ENCODE measurements at regions not wholly inside any gene's neighbourhood (a gene's known extent, or its start where the extent isn't known, plus 50 kb on each side); places are given as distances from the start of the nearest gene placed in this dataset.

GRCh38 chr4:165563851-165564250 lies 185.0 kb downstream of the CPE start:
- Histone ChIP-seq H3K27me3 (ENCODE audit: insufficient read depth, low read length) (no peaks in the 10 kb centered on the region), H2BK5ac (ENCODE audit: insufficient read length, low read length) (no peak overlapping the region), H3K23ac (ENCODE audit: insufficient read length, low read depth, low read length) (no peak overlapping the region), H3K56ac (ENCODE audit: insufficient read length, low read depth, low read length) (no peak overlapping the region), H3K4me2 (ENCODE audit: insufficient read depth, insufficient read length, low read length) (no peak overlapping the region), H3T11ph (ENCODE audit: low read length) (no peak overlapping the region), H2AFZ (ENCODE audit: low read length) (no peak overlapping the region), H3K79me2 (ENCODE audit: insufficient read depth, low read length) (no peaks in the 10 kb centered on the region), H4K20me1 (ENCODE audit: control insufficient read depth, insufficient read depth, insufficient read length) (no peaks in the 10 kb centered on the region), H3K23me2 (ENCODE audit: insufficient read length, low read depth, low read length, poor library complexity, severe bottlenecking) (no peaks in the 10 kb centered on the region), H3K27ac (ENCODE audit: insufficient read length, low read depth, low read length) (no peak overlapping the region), H3K79me1 (ENCODE audit: insufficient read depth, low read depth, low read length, poor library complexity, severe bottlenecking) (no peaks in the 10 kb centered on the region), H2BK12ac (ENCODE audit: insufficient read length, low read depth, low read length) (no peak overlapping the region), H3K14ac (ENCODE audit: insufficient read depth, low read length) (no peak overlapping the region), H4K5ac (ENCODE audit: insufficient read length, low read depth, low read length) (no peak overlapping the region), H2BK120ac (ENCODE audit: low read depth, low read length, poor library complexity, severe bottlenecking) (no peak overlapping the region), H3K18ac (ENCODE audit: insufficient read length, low read depth, low read length) (no peak overlapping the region), H3K4me1 (ENCODE audit: insufficient read depth, low read length) (no peaks in the 10 kb centered on the region), H3K9ac (ENCODE audit: extremely low read depth, insufficient read length, low read length) (no peak overlapping the region), H2AK5ac (ENCODE audit: insufficient read length, low read length) (no peak overlapping the region), H2BK15ac (ENCODE audit: low read depth, low read length) (no peak overlapping the region), H4K8ac (replicated peaks; ENCODE audit: insufficient read length, low read depth, low read length) (no peak overlapping the region), H4K91ac (ENCODE audit: insufficient read length, low read depth, low read length) (no peak overlapping the region), H3K4ac (ENCODE audit: low read depth, low read length) (no peak overlapping the region), H2BK20ac (ENCODE audit: low read depth, low read length, poor library complexity, severe bottlenecking) (no peak overlapping the region), H3K9me3 (ENCODE audit: control insufficient read depth, low read depth, low read length) (no peaks in the 10 kb centered on the region)
- Mint-ChIP-seq H3K27ac (no peak overlapping the region), H3K4me3 (no peak overlapping the region), H3K4me1 (no peaks in the 10 kb centered on the region), H3K9me3 (peaks cover 0 to 8% of the 10 kb centered on the region in 2 experiments; a peak in 2 of 5 replicates), H3K36me3 (ENCODE audit: insufficient read depth in 1 of 3, low read depth in 3 of 3) (peaks cover 0 to 8% (median 2%) of the 10 kb centered on the region in 3 experiments; a peak in 2 of 7 replicates), H3K27me3 (ENCODE audit: low read depth) (no peaks in the 10 kb centered on the region)
- no peak for DNase-seq
- TF ChIP-seq CTCF (conservative IDR thresholded peaks at IDR 0.05), result no peak

Measured in H9 (cell line).